A673 (cell line): ENCODE measurements at regions not wholly inside any gene's neighbourhood (a gene's known extent, or its start where the extent isn't known, plus 50 kb on each side); places are given as distances from the start of the nearest gene placed in this dataset.

Experiments used
- CTCF ChIP-seq: fragments of 300-800, 200-600 bp; sonication (generic); conservative IDR thresholded peaks from 2 replicates; pipeline ENCODE4 v1.5.1; 2017; ENCODE audit warnings: low read depth, mild to moderate bottlenecking, antibody characterized with exemption, low read length, moderate library complexity, mixed read lengths
- EZH2 ChIP-seq: fragments of 200-600 bp; sonication (generic); IDR thresholded peaks from 2 replicates; pipeline ENCODE4 v1.6.1; 2017; ENCODE audit warnings: borderline replicate concordance, low read depth, mild to moderate bottlenecking, mixed read lengths, antibody characterized with exemption, low read length; ENCODE audit not compliant: poor library complexity, severe bottlenecking

DNA sequence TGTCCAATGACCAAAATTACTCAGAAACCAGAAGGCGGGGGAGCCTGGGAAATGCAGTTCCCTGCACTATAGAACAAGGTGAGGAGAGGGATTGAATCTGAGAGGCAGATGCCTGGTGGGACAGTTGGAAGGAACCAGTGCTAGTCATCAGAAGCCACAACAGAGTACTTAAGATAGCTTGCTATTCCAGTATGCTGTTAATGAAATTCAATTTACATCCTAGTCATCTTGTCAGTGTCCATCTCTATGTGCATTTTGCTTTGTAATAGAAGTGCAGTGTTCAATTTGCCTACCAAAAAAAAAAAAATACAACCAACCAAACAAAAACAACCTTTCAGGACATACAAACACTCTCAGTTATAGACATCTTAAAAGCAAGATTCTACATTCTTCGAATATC lies 679.1 kb upstream of the CPEB2 start:
- TF ChIP-seq CTCF, result no peak
- no peak for TF ChIP-seq EZH2
